H4 (cell line): ENCODE measurements at regions not wholly inside any gene's neighbourhood (a gene's known extent, or its start where the extent isn't known, plus 50 kb on each side); places are given as distances from the start of the nearest gene placed in this dataset.
"Not testable (repeated sequence)": the region's sequence is repeated elsewhere in the genome, so short reads cannot be mapped to it uniquely, and the experiment has no call there.

Experiments used
- DNase-seq: peaks from one replicate; pipeline ENCODE4 v3.0.0-alpha.2; 2015; ENCODE audit warnings: low spot score

DNA sequence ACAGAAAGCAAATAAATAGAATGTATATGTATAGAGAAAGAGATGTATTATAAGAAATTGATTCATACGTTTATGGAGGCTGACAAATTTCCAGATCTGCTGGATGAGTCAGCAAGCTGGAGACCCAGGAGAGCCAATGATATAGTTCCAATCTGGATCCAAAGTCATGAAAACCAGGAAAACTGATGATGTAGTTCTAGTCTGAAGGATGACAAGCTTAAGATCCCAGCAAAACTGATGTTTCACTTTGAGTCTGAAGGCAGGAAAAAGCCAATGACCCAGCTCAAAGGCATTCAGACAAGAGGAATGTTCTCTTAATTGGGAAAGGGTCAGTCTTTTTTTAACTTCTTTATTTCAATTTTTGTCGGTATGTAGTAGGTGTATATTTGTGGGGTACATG lies 102.6 kb downstream of the LHFPL1 start:
- DNase-seq = no peak

DNA sequence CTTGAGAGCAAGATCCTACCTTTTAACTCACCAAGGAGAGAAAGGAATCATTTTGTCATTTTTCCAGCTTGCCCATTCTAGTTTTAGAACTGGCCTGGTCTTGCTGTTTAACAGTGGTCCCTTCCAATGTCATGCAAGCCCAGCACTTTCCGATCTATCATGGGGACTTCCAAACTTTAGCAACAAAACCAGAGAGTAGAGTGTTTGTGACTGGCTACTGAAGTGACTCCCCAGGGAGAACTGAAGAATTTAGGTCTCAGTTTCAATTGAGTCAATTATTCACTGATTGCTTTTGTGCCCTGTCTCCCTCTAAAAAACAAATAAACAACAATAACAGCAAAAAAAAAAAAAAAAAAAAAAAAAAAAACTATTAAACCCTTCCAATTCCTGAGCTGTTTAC lies 108.3 kb downstream of the LHFPL1 start:
- DNase-seq = no peak

GRCh38 chrX:112555831-112556230 lies 123.9 kb downstream of the LHFPL1 start:
- DNase-seq = no peak

DNA sequence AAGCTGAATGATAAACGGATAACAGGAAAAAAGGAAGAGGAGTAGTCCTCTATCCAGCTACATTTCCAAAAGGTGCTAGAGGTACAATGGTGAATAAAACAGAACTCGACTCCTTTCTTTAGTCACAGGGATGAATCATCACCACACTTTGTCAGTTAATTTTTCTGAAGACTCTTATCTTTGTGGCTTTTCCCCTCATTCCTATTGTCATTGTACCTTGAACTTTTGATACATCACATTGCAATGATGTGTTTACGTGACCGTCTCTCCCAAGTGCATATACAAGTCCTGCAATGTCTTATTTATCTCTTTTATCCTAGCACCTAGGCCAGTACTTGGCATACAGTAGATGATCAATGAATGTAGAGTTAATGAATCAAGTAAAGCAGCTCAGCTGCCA lies 134.7 kb downstream of the LHFPL1 start:
- DNase-seq = no peak

GRCh38 chrX:112536544-112536943 lies 143.2 kb downstream of the LHFPL1 start:
- DNase-seq = no peak

DNA sequence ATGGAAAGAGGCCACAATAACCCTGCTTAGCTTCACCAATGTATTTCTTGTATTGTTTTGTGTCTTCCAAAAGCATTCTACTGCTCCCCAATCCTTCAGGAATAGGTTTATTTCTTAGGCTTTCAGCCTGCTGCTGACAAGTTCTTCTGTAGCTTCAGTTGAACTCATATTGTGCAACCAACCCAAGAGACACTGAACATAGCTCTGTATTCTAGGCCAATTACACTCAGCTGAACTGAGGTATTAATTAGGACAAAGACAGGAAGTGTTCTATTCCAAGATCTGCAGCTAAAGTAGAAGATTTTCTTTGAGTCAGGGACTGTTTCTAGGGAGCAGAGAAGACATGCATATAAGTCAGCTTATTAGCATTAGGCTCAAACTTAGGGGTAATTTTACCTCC lies 151.8 kb downstream of the LHFPL1 start:
- DNase-seq = no peak

DNA sequence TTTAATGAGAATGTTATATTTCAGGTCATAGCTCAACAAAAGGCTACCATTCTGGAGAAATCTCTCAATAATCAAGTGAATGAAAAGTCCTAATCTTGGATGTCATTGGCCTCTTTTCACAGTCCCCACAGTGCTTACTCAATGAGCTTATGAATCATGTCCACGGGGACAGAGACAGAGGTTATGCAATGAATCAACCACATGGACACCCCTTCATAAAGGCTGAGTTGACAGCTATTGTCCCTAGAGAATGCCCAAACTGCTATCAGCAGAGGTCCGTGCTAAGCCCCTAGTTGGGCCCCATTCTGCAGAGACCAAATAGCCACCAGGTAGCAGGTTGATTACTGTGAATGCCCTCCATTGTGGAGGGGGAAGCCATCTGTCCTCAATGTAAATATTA lies 158.1 kb downstream of the LHFPL1 start:
- DNase-seq = no peak

DNA sequence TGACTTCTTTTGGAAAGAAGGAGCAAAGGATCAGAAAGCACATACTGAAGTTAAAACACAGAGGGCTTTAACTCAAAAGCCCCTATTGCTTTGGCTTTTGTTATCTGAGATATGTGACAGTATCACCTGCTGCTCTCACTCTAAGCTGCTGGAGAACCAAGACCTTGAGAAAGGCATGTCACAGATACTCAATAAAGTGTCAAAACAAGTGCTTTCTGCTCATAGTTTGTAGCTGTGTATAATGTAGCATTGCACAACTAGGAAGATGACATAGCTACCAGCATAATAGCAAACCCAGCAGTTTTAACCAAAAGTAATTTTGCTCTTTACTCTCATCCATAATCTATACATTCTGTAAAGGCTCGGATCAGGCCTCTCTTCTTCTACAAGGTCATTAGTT lies 159.6 kb downstream of the LHFPL1 start:
- DNase-seq = no peak

DNA sequence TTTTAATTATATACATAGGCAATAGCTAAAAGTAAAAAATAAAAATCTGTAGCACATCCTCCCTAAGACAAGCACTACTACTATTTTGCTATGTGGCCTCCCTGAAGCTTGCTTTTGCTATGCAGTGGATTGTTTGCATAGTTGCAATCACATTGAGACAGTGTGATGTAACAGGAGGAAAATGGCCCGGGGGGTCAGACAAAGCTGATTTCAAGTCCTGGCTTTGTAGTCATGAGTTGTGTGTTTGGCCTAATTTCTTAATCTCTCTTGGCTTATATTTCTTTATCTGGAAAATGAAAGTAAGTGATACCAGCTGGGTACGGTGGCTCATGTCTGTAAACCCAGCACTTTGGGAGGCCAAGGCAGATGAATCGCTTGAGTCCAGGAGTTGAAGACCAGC lies 166.6 kb downstream of the LHFPL1 start:
- no peak for DNase-seq

DNA sequence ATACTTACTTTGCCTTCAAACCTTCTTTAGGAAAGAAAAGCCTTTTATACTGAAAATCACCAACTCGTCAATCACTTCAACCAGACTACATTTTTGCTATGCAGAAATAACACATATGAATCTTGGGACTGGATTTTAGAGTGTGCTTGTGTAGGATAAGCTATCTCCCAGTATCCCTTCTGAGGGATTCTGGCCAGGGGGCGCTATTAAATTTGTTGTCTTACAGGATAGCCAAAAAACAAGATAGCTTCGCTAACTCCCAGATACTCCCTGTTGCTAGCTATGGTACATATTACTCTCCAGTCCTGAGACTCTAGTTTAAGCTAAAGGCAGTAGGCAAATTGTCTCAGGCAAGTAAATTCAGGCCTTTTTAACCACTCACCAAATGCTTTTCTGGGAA lies 167.2 kb downstream of the LHFPL1 start:
- no peak for DNase-seq

GRCh38 chrX:112510629-112511028 lies 169.1 kb downstream of the LHFPL1 start:
- no peak for DNase-seq

DNA sequence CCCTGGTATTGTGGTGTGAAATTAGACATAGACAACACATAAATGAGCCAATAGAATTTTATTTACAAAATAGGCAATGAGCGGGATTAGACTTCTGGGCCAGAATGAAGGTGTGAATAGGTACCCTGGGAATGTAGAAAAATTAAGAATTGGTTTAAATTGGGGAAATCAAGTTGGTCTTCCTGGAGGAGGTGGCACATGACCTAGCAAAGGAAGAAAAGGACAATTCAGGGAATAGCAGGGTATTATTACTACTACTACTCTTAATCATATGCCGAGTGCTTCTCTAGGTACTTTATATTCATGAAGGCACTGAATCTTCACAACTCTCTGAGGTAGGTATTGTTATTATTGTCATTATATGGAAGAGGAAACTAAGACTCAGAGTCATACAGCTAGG lies 202.1 kb downstream of the LHFPL1 start:
- DNase-seq = no peak

GRCh38 chrX:112473654-112474053 lies 206.1 kb downstream of the LHFPL1 start:
- DNase-seq = no peak

DNA sequence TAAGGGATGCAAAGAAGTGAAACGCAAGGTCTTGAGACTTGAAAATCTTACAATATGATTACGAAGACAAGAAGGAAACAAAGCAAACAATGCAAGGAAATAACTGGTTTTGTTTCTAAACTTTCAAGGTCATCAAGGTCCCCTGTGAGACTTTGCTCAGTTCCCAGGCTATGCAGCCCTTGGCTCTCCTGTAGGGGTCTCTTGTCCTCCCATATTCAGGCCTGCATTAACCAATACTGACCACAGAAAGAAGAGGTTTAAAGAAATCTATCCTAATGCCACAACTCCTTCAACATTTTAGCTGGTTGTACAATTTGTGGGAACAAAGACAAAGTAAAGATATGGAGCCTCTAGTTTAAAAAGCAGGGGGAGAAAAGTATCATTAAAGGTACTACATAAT lies 209.2 kb downstream of the LHFPL1 start:
- DNase-seq = no peak

GRCh38 chrX:112461949-112462450 lies 217.7 kb downstream of the LHFPL1 start:
- DNase-seq = peak; percentile 14

- no peak for DNase-seq
These were observed 221.9 kb downstream of the LHFPL1 start for GRCh38 chrX:112457788-112458187.

DNA sequence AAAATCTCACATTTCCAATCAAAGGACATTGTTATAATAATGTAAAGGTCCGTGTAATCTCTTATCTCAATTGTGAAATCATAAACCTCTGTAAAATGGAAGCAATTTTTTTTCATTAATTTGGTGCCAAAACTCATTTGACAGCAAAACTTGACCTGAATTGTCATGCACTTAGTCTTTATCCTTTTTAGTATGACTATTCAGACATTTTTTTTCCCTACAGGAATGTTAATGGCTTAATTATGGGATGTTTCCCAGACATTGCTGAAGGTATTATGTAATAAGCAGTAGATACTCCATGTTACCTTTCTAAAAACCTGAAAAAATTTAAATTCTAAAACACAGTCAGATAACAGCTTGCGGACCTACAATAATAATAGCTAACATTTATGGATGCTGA lies 228.9 kb downstream of the LHFPL1 start:
- DNase-seq = no peak

DNA sequence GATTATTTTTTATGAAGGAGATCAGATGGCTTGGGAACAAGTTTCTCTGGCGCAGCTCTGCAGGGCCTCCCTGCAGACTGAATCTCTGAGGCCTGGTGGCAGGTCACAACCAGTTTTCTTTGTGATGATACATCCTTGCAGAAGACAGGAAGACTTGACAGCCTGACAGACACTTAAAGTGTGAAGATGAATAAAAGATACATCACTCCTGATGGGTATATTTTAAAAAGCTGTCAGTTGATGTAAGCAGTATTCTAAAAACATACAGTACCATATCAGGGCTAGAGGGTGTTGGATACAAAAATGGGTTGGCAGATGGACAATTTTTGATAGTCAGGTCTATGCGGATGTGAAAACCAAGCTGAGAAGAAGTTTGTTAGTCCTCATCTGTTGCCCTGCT lies 239.5 kb downstream of the LHFPL1 start:
- no peak for DNase-seq

- no peak for DNase-seq
These were observed 255.6 kb downstream of the LHFPL1 start for GRCh38 chrX:112424166-112424565.

DNA sequence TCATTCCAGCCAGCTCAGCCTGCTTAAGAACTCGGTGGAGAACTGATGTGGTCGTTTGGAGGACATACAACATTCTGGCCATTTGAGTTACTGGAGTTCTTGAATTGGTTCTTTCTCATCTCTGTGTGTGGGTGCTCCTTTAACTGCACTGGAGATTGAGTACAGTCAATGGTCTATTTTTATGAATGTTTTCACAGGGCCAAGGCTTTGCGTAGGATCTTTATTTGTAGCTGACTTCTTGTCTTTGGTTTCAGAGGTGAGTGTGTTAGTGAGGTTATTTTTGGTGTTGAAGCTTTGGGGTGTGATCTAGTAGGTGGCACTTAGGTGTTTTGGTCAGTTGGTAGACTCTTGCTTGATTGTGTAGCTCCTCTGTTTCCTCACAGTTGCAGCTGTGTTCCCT lies 288.4 kb downstream of the LHFPL1 start:
- DNase-seq = no peak

DNA sequence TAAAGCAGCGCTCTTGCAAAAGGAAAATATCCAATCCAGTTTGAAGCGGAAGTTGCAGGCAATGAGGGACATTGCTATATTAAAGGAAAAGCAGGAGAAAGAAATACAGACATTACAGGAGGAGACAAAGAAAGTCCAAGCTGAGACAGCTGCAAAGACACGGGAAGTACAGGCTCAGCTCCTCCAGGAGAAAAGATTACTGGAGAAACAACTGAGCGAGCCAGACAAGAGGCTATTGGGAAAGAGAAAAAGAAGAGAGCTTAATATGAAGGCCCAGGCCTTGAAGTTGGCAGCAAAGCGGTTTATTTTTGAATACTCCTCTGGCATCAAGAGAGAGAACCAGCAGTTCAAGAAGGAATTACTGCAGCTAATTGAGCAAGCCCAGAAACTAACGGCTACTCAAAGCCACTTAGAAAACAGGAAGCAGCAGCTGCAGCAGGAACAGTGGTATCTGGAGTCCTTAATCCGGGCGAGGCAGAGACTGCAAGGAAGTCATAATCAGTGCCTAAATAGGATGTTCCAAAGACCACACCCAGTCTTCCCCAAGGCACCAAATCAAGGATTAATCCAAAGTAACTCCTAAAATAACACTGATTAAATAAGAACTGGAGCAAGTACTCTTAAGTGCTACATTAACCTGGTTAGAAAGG lies 298.0 kb downstream of the LHFPL1 start:
- DNase-seq = not testable (repeated sequence)

- DNase-seq = peak; percentile 4
These were observed 298.1 kb upstream of the TRPC5 start for GRCh38 chrX:112380541-112381278.

DNA sequence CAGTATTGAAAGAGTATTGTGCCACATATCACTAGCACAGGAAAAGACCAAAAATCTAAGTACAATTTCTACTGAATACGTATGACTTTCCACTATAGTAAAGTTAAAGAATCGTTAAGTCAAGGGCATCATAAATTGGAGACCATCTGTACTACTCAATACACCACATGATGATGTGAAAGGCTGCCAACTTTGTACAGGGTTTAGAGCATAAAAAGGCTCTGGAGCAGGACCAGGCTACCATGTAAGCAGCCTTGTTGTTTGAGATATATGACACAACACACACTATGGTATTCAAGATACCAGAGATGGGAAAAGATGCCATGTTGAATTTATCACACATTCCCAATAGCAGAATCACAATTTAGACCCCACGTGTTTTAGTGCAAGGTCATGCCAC lies 294.9 kb upstream of the TRPC5 start:
- DNase-seq = no peak

DNA sequence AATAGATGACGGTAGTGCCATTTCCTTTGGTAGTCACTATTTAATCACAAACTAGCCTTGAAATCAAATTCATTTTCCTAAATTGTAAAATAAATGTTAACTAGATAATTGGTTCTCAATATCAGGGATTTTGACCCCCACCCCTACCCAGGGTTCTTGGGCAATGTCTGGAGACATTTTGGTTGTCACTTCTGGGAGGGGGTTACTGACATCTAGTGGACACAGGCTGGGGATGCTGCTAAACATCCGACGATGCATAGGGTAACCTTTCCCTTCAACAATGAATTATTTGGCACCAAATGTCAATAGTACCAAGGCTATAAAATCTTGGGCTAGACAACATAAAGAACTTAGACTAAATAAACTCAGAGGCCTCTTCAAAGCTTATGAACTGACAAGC lies 285.8 kb upstream of the TRPC5 start:
- DNase-seq = no peak
